Osteoblast (primary cell): ENCODE measurements at regions not wholly inside any gene's neighbourhood (a gene's known extent, or its start where the extent isn't known, plus 50 kb on each side); places are given as distances from the start of the nearest gene placed in this dataset.

Experiments
- DNase-seq: peaks from one replicate; pipeline ENCODE4 v3.0.0; 2011; ENCODE audit warnings: low spot score, mixed read lengths; ENCODE audit not compliant: insufficient read length; ENCODE audit errors: missing footprints
- H2AFZ ChIP-seq: 2 replicates; pipeline ENCODE4 v1.6.0; 2011; ENCODE audit warnings: mild to moderate bottlenecking, low read length
- H3K27ac ChIP-seq: 2 replicates; pipeline ENCODE4 v1.5.1; 2011; ENCODE audit warnings: mild to moderate bottlenecking, low read depth, low read length, moderate library complexity
- H3K27me3 ChIP-seq: 2 replicates; pipeline ENCODE4 v1.6.0; 2012; ENCODE audit warnings: mild to moderate bottlenecking, control low read depth, inconsistent platforms, low read length, moderate library complexity; ENCODE audit not compliant: insufficient read depth
- H3K36me3 ChIP-seq: 2 replicates; pipeline ENCODE4 v1.5.1; 2011; ENCODE audit warnings: mild to moderate bottlenecking, low read length, control low read depth, moderate library complexity; ENCODE audit not compliant: insufficient read depth
- H3K4me1 ChIP-seq: 2 replicates; pipeline ENCODE4 v1.5.1; 2011; ENCODE audit warnings: mild to moderate bottlenecking, low read length, control low read depth, moderate library complexity; ENCODE audit not compliant: insufficient read depth
- H3K4me2 ChIP-seq: 2 replicates; pipeline ENCODE4 v1.6.0; 2011; ENCODE audit warnings: mild to moderate bottlenecking, low read length; ENCODE audit not compliant: insufficient read depth
- H3K4me3 ChIP-seq: fragments of 200-600 bp; sonication (generic); 3 replicates; pipeline ENCODE4 v1.5.1; 2012; ENCODE audit warnings: mild to moderate bottlenecking, low read length, inconsistent platforms; ENCODE audit not compliant: insufficient read depth
- H3K79me2 ChIP-seq: 2 replicates; pipeline ENCODE4 v1.6.0; 2012; ENCODE audit warnings: mild to moderate bottlenecking, low read length, control low read depth, inconsistent platforms; ENCODE audit not compliant: insufficient read depth
- H3K9me3 ChIP-seq: 2 replicates; pipeline ENCODE4 v1.5.1; 2011; ENCODE audit warnings: low read depth, low read length, control low read depth
- H4K20me1 ChIP-seq: 2 replicates; pipeline ENCODE4 v1.6.0; 2012; ENCODE audit warnings: mild to moderate bottlenecking, low read length, control low read depth; ENCODE audit not compliant: insufficient read depth
- TF ChIP-seq, protein P1 (sequence below): IDR thresholded peaks from 2 replicates; pipeline ENCODE4 v1.5.1; 2011; ENCODE audit warnings: mild to moderate bottlenecking, low read depth, low read length, moderate library complexity; ENCODE audit errors: extremely low read depth

DNA sequence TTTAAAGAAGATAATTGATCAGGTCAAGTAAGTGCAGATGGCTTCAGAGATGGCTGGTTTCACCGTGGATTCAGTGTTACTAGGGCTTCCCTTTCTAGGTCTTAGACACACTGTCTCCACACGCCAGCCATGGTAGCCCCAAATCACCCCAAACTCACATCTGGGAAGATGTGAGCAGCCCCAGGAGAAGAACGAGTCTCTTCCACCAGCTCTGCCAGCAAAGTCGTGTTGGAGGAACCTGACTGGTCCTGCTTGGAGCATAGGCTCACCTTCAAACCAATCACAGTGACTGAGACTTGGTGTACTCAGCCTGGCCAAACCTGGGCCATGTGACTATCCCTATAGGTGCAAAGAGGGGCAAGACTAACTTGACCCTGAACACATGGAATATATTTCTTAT, 296.7 kb downstream of the RPLP1 start:
- TF ChIP-seq, protein P1, sequence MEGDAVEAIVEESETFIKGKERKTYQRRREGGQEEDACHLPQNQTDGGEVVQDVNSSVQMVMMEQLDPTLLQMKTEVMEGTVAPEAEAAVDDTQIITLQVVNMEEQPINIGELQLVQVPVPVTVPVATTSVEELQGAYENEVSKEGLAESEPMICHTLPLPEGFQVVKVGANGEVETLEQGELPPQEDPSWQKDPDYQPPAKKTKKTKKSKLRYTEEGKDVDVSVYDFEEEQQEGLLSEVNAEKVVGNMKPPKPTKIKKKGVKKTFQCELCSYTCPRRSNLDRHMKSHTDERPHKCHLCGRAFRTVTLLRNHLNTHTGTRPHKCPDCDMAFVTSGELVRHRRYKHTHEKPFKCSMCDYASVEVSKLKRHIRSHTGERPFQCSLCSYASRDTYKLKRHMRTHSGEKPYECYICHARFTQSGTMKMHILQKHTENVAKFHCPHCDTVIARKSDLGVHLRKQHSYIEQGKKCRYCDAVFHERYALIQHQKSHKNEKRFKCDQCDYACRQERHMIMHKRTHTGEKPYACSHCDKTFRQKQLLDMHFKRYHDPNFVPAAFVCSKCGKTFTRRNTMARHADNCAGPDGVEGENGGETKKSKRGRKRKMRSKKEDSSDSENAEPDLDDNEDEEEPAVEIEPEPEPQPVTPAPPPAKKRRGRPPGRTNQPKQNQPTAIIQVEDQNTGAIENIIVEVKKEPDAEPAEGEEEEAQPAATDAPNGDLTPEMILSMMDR = no peak
- no peak overlapping the region for H3K4me2 ChIP-seq
- H2AFZ ChIP-seq = no peak overlapping the region
- no peaks in the 10 kb centered on the region for H4K20me1 ChIP-seq
- no peak overlapping the region for H3K4me3 ChIP-seq
- peaks cover 32% of the 10 kb centered on the region for H3K27me3 ChIP-seq
- no peaks in the 10 kb centered on the region for H3K4me1 ChIP-seq
- H3K27ac ChIP-seq = no peak overlapping the region
- no peak for DNase-seq
- no peaks in the 10 kb centered on the region for H3K36me3 ChIP-seq
- H3K79me2 ChIP-seq = no peaks in the 10 kb centered on the region
- no peaks in the 10 kb centered on the region for H3K9me3 ChIP-seq

DNA sequence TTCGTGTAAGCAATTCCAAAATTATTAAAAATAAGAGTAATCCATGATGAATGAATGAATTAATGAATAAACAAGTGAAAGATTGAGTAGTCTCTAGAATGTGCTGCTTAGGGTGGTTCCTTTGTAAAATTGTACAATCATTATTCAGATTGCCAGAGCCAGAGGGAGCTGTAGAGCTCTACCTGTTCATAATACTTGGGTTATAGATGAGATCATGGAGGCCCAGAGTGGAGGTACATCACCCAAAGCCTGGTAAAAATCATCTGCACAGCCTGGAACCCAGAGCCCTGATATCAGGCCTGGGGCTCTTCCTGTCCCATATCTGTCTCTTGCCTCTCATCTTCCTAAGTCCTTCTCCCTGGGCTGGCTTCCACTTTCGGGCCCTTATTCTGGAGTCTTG, 297.2 kb downstream of the RPLP1 start:
- Histone ChIP-seq H3K4me3 (no peak overlapping the region), H3K79me2 (no peaks in the 10 kb centered on the region), H3K4me1 (no peaks in the 10 kb centered on the region), H3K9me3 (no peaks in the 10 kb centered on the region), H2AFZ (no peak overlapping the region), H3K27me3 (peaks cover 28% of the 10 kb centered on the region), H4K20me1 (no peaks in the 10 kb centered on the region), H3K36me3 (no peaks in the 10 kb centered on the region), H3K4me2 (no peak overlapping the region), H3K27ac (no peak overlapping the region)
- DNase-seq = peak; percentile 68
- TF ChIP-seq, protein P1 = peak; percentile 18

DNA sequence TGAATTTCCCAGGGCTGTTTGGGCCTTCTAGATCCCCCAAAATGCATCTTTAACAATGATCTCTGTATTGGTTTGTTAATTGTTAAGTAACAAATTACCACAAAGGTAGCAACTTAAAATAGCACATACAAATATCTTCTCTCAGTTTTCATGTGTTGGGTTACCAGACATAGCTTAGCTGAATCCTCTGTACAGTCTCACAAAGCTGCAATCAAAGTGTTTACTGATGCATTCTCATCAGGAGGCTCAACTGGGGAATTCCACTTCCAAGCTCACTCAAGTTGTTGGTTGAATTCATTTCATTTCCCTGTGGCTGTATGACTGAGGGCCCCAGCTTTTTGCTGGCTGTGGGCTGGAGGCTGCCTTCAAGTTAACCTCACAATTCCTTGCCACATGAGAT, 297.6 kb downstream of the RPLP1 start:
- Histone ChIP-seq H3K4me1 (peaks cover 2% of the 10 kb centered on the region), H3K27me3 (peaks cover 24% of the 10 kb centered on the region), H3K4me3 (no peak overlapping the region), H3K36me3 (no peaks in the 10 kb centered on the region), H2AFZ (no peak overlapping the region), H3K4me2 (no peak overlapping the region), H3K79me2 (no peaks in the 10 kb centered on the region), H4K20me1 (no peaks in the 10 kb centered on the region), H3K27ac (no peak overlapping the region), H3K9me3 (no peaks in the 10 kb centered on the region)
- TF ChIP-seq, protein P1 = no peak
- no peak for DNase-seq

DNA sequence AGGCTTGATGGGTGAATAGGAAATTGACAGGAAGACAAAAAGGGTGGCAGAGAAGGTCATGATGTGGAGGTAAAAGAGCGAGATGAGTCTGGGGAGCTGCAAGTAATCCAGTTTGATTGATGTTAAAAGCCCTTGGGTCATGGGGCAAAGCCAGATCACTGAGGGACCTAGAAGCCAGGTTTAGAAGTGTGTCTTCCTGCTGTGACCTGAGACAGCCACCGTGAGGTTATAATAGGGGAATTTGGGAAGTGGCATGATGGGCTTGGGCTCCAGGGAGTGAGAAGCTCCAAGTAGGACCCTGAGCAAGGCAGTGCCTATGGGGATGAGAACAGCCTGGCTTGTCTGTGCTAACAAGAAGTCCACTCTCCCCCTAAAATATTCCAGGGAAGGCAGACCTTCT, 298.5 kb downstream of the RPLP1 start:
- no peak overlapping the region for H2AFZ ChIP-seq
- no peak overlapping the region for H3K27ac ChIP-seq
- no peaks in the 10 kb centered on the region for H3K9me3 ChIP-seq
- H3K79me2 ChIP-seq = no peaks in the 10 kb centered on the region
- H3K27me3 ChIP-seq = peaks cover 15% of the 10 kb centered on the region
- H3K4me2 ChIP-seq = no peak overlapping the region
- H3K4me1 ChIP-seq = peaks cover 10% of the 10 kb centered on the region
- H4K20me1 ChIP-seq = no peaks in the 10 kb centered on the region
- H3K4me3 ChIP-seq = no peak overlapping the region
- TF ChIP-seq, protein P1 = no peak
- H3K36me3 ChIP-seq = no peaks in the 10 kb centered on the region
- no peak for DNase-seq
